ENCODE measurements at regions not wholly inside any gene's neighbourhood (a gene's known extent, or its start where the extent isn't known, plus 50 kb on each side); places are given as distances from the start of the nearest gene placed in this dataset.

- no peak for TF ChIP-seq ZNF30 (CRISPR knock-in tag; IDR thresholded peaks at IDR 0.05)
- TF ChIP-seq KLF6 (CRISPR knock-in tag; IDR thresholded peaks at IDR 0.05), result no peak
- no peak for TF ChIP-seq ZNF263 (CRISPR knock-in tag; IDR thresholded peaks at IDR 0.05)
- TF ChIP-seq ZNF362 (CRISPR knock-in tag; IDR thresholded peaks at IDR 0.05; ENCODE audit: borderline replicate concordance), result no peak
- TF ChIP-seq EP300 (IDR thresholded peaks at IDR 0.05; ENCODE audit: low read depth in 2 of 2, low read length in 2 of 2), result no peak
- no peak for TF ChIP-seq EP300 (CRISPR knock-in tag; IDR thresholded peaks at IDR 0.05; ENCODE audit: borderline replicate concordance)
- TF ChIP-seq ZNF264 (CRISPR knock-in tag; IDR thresholded peaks at IDR 0.05), result no peak
- no peak for TF ChIP-seq NFE2L2 (IDR thresholded peaks at IDR 0.05; ENCODE audit: low read length)
These were observed 160.4 kb downstream of the CTTN start for GRCh38 chr11:70558681-70559080.
